ENCODE measurements at regions not wholly inside any gene's neighbourhood (a gene's known extent, or its start where the extent isn't known, plus 50 kb on each side); places are given as distances from the start of the nearest gene placed in this dataset.
A peak's percentile ranks its signal among the peaks of the same experiment; 100 is the strongest.

- no peak for TF ChIP-seq TGIF2 (CRISPR knock-in tag; IDR thresholded peaks at IDR 0.05)
- no peak for TF ChIP-seq ZNF83 (CRISPR knock-in tag; IDR thresholded peaks at IDR 0.05; ENCODE audit: borderline replicate concordance)
- no peak for TF ChIP-seq BCL3 (CRISPR knock-in tag; IDR thresholded peaks at IDR 0.05)
- TF ChIP-seq ZNF230 (CRISPR knock-in tag; IDR thresholded peaks at IDR 0.05), result no peak
- 0 out of 2 replicates have a peak, but pooled peaks have one; percentile 38 for TF ChIP-seq SALL1 (CRISPR knock-in tag; IDR thresholded peaks at IDR 0.05)
- TF ChIP-seq CENPT (CRISPR knock-in tag; IDR thresholded peaks at IDR 0.05; ENCODE audit: low read depth), result no peak
- TF ChIP-seq STAG1 (CRISPR knock-in tag; IDR thresholded peaks at IDR 0.05), result peak; percentile 82
- no peak for TF ChIP-seq ZNF616 (CRISPR knock-in tag; IDR thresholded peaks at IDR 0.05; ENCODE audit: low read depth)
- no peak for TF ChIP-seq ZNF567 (CRISPR knock-in tag; IDR thresholded peaks at IDR 0.05; ENCODE audit: borderline replicate concordance)
- no peak for TF ChIP-seq ZNF572 (CRISPR knock-in tag; IDR thresholded peaks at IDR 0.05)
- peak; percentile 99 for TF ChIP-seq CEBPG (CRISPR knock-in tag; IDR thresholded peaks at IDR 0.05)
- no peak for TF ChIP-seq PHF21A (CRISPR knock-in tag; IDR thresholded peaks at IDR 0.05)
- TF ChIP-seq CTCF (CRISPR knock-in tag; IDR thresholded peaks at IDR 0.05), result peak; percentile 81
- peak; percentile 64 for TF ChIP-seq PBX2 (CRISPR knock-in tag; IDR thresholded peaks at IDR 0.05)
- TF ChIP-seq ZFP36 (IDR thresholded peaks at IDR 0.05; ENCODE audit: borderline replicate concordance, low read depth, low read length, partially characterized antibody), result peak; percentile 27
- no peak for TF ChIP-seq ZNF263 (CRISPR knock-in tag; IDR thresholded peaks at IDR 0.05)
- no peak for TF ChIP-seq TIGD3 (CRISPR knock-in tag; IDR thresholded peaks at IDR 0.05; ENCODE audit: borderline replicate concordance)
- 0 out of 2 replicates have a peak, but pooled peaks have one; percentile 31 for TF ChIP-seq ZNF331 (CRISPR knock-in tag; IDR thresholded peaks at IDR 0.05)
- no peak for TF ChIP-seq ZNF30 (CRISPR knock-in tag; IDR thresholded peaks at IDR 0.05)
- no peak for TF ChIP-seq ZNF326 (CRISPR knock-in tag; IDR thresholded peaks at IDR 0.05; ENCODE audit: borderline replicate concordance)
- peak; percentile 80 for TF ChIP-seq SMC3 (IDR thresholded peaks at IDR 0.05; ENCODE audit: low read length)
These were observed 253.4 kb downstream of the ETAA1 start (continued) for GRCh38 chr2:67650291-67651133.
